ENCODE measurements at regions not wholly inside any gene's neighbourhood (a gene's known extent, or its start where the extent isn't known, plus 50 kb on each side); places are given as distances from the start of the nearest gene placed in this dataset.

DNA sequence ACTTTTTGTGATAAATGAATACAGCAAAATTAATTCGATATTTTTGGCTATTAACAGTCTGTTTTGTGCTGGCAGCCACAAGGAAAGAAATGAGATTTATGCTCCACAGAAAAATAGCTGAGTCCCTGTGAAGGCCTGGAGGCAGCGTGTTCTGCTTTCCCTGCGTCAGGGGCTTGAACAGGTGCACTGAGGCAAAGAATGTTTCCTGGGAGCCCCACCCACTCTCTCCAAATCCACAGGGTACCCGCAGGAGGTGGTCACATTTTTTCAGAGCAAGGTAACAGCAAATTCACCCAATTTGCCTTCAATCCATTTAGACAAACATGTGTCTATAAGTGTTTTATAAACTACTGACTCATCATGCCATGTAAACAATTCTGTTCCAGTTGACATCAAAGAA is 308.1 kb downstream of the TCERG1L start:
- intact Hi-C loops (cut with micrococcal nuclease) = no loop called here
- Mint-ChIP-seq H3K4me1 (ENCODE audit: low read depth) (no peaks in the 10 kb centered on the region), H3K36me3 (ENCODE audit: low read depth) (no peaks in the 10 kb centered on the region), H3K9me3 (no peaks in the 10 kb centered on the region), H3K27ac (no peak overlapping the region), H3K4me3 (no peak overlapping the region), H3K27me3 (no peaks in the 10 kb centered on the region)

DNA sequence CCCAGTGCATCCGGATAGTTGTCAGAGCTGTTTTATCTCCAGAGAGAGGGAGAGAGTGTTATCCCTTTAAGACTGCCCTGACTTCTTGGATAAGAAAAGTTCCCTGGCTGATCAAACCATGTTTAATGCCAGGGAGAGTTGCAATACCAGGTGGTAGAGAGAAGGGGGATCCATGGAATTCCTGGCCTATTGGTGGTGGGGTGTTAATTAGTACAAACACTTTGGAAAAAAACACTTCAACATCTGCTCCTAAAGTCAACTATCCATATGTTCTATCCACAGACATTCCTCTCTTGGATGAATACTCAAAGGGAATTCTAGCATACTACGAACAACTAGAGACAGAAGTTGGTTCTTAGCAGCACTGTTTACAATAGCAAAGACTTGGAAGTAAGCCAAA is 307.2 kb downstream of the TCERG1L start:
- Mint-ChIP-seq H3K27me3 (no peaks in the 10 kb centered on the region), H3K4me1 (ENCODE audit: low read depth) (no peaks in the 10 kb centered on the region), H3K27ac (no peak overlapping the region), H3K9me3 (no peaks in the 10 kb centered on the region), H3K36me3 (ENCODE audit: low read depth) (no peaks in the 10 kb centered on the region), H3K4me3 (no peak overlapping the region)
- intact Hi-C loops (cut with micrococcal nuclease) = no loop called here

DNA sequence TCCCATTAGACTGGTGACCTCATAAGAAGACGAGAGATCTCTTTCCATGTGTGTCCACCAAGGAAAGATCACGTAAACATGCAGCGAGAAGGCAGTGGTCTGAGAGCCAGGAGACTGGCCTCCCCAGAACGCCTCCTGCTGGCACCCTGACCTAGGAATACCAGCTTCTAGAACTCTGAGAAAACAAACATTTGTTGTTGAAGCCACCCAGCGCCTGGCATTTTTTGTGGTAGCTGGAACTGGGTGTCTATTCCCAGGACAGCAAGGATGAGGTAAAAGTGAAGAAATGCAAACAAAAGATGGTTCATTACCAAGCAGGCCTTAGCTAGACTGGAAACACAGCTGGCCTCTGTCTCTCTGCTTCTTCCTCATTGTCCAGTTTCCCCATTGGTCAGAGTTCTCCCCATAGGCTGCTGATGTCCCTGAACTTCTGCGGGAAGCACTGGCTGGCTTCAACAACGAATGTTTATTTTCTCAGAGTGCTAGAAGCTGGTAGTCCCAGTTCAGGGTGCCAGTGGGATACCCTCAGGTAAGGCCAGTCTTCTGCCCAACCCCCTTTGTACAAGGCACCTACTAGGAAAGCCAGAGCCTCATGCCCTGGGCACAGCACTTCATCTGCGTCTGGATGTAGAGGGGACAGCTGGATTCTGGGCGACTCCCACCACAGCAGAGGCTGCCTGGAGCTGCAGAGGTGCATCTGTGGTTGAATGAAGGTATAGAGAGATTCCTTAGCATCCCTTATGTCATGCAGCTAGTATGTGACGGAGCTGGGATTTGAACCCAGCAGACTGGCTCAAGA is 304.9 kb downstream of the TCERG1L start:
- H3K4me1 Mint-ChIP-seq (ENCODE audit: low read depth) = no peaks in the 10 kb centered on the region
- H3K9me3 Mint-ChIP-seq = no peaks in the 10 kb centered on the region
- no peak overlapping the region for H3K27ac Mint-ChIP-seq
- H3K27me3 Mint-ChIP-seq = no peaks in the 10 kb centered on the region
- H3K4me3 Mint-ChIP-seq = no peak overlapping the region
- intact Hi-C loops (cut with micrococcal nuclease) = no loop called here
- no peaks in the 10 kb centered on the region for H3K36me3 Mint-ChIP-seq (ENCODE audit: low read depth)

DNA sequence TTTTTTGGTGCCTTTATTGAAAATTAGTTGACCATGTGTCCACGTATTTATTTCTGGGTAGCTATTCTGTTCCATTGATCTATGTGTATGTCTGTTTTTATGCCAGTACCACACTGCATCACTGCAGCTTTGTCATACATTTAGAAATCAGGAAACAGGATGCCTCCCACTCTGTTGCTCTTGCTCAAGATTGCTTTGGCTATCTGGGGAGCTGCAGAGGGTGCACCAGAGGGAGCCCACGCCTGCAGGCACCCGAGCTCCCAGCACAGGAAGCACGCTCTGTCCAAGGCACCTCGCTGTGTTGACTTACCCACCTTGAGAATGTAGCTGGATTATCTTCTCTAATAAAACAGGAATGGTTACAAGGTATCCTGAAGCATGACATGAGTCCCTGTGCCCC is 301.7 kb downstream of the TCERG1L start:
- intact Hi-C loops (cut with micrococcal nuclease) = no loop called here
- H3K4me1 Mint-ChIP-seq (ENCODE audit: low read depth) = no peaks in the 10 kb centered on the region
- H3K9me3 Mint-ChIP-seq = no peaks in the 10 kb centered on the region
- no peaks in the 10 kb centered on the region for H3K36me3 Mint-ChIP-seq (ENCODE audit: low read depth)
- H3K4me3 Mint-ChIP-seq = no peak overlapping the region
- no peak overlapping the region for H3K27ac Mint-ChIP-seq
- no peaks in the 10 kb centered on the region for H3K27me3 Mint-ChIP-seq

DNA sequence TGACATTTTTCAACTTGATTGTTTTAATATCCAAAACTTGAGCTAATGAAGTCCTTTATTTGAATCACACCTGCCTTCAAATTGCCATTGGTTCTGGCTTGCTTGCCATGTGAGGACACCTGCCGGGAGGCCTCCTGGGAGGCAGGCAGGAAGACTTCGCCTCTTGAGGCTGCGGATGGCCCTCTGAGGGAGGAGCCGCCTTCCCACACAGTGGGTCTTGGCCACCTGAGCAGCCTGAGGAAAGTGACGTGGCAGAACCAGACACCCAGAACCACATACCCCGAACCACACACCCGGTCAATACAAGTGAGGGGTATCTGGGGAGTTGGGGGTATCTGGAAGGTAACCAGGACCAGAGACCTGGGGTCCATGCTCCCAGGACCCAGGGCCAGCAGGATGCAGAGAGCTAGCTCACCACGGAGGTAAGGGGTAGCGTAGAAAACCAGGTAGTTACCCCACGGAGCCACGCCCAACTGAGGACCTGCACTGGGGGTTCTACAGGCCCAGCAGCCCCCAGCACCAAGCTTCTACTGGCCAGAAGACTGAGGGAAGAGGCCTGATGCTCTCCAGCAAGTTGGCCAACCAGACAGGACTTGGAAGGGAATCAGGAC is 300.5 kb downstream of the TCERG1L start:
- no peaks in the 10 kb centered on the region for H3K27me3 Mint-ChIP-seq
- intact Hi-C loops (cut with micrococcal nuclease) = no loop called here
- H3K4me1 Mint-ChIP-seq (ENCODE audit: low read depth) = no peaks in the 10 kb centered on the region
- H3K9me3 Mint-ChIP-seq = no peaks in the 10 kb centered on the region
- H3K36me3 Mint-ChIP-seq (ENCODE audit: low read depth) = no peaks in the 10 kb centered on the region
- H3K27ac Mint-ChIP-seq = no peak overlapping the region
- H3K4me3 Mint-ChIP-seq = no peak overlapping the region

DNA sequence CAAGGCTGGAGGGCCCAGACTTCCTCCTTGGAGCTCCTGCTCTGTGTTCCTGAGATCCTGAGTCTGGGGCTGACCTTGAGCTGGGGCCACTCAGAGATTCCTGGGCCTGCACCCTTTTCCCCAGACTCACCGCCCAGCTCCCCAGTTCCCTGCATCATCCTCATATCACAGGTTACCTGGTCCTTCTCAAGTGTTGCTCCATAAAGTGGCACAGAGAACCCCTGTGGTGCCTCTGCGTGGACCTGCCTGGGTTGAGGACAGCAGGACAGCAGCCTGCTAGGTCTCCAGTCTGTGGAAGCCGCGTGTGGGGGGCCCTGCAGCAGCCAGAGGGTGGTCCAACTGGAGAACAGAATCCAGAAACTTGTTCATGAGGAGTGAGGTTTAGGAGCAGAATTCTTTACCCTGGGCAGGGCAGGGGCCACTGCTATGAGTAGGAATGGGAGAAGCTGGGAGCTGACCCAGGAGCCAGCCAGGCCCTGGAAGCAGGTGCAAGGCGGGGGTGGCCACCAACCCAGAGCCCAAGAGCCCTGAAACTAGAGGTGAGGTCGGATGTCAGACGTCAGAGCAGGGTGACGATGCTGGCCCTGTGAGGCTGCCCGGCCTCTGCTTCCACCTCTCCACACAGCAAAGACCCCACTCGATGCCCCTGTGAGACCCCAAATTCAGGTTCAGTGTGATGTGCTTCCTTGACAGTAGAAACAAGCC is 299.4 kb downstream of the TCERG1L start:
- intact Hi-C loops (cut with micrococcal nuclease) = no loop called here
- no peaks in the 10 kb centered on the region for H3K27me3 Mint-ChIP-seq

DNA sequence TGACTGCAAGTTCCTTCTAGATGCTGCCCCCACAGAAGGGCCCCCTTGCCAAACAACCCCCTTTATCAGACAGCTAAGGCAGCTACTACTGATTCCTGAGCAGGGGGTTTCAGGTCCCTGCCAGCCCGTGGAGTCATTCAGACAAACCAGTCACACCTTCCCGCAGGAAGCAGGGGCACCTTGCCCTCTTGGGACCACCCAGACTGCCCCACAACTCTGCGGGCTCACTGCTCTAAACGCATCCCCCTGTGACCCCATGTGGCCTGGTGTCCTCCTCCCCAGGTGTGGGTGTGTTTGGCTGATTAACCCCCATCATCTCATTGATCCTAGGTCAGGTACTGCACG is 298.9 kb downstream of the TCERG1L start:
- Mint-ChIP-seq H3K9me3 (no peaks in the 10 kb centered on the region), H3K27me3 (no peaks in the 10 kb centered on the region), H3K4me1 (ENCODE audit: low read depth) (no peaks in the 10 kb centered on the region), H3K27ac (no peak overlapping the region), H3K36me3 (ENCODE audit: low read depth) (no peaks in the 10 kb centered on the region), H3K4me3 (no peak overlapping the region)
- intact Hi-C loops (cut with micrococcal nuclease) = no loop called here

More for the DNA sequence above, 299.4 kb downstream of the TCERG1L start:
- Mint-ChIP-seq H3K9me3 (no peaks in the 10 kb centered on the region), H3K4me3 (no peak overlapping the region), H3K4me1 (ENCODE audit: low read depth) (no peaks in the 10 kb centered on the region), H3K36me3 (ENCODE audit: low read depth) (no peaks in the 10 kb centered on the region), H3K27ac (no peak overlapping the region)

DNA sequence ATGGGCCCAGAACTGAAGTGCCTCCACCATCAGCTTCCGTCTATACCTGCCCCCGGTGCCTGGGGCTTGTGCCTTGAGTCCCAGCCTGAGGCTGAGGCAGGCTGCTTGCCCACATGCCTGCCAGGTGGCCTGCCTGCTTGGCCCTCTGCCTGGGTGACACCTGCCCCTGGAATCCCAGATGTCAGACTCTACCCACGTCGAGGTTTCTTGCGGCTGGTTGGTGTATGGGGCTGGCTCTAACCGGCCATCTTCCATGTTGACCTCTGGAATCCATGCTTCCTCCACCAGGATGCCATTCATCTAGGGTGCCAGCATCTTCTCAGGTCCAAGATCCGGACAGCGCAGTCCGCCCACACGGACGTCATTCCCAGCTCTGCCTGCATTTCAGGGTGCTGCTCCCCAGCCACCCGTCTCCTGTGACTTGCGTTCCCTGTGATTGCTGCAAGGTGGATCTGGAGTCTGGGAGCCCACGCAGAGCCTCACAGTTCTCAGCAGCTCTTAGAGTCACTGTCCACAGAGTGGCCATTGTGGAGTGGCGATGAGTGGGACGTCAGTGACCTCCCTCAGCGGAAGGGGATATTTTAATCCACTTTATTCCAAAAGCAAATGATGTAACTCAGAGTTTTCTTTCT is 298.1 kb downstream of the TCERG1L start:
- H3K9me3 Mint-ChIP-seq = no peaks in the 10 kb centered on the region
- intact Hi-C loops (cut with micrococcal nuclease) = no loop called here
- H3K4me3 Mint-ChIP-seq = no peak overlapping the region
- no peak overlapping the region for H3K27ac Mint-ChIP-seq
- no peaks in the 10 kb centered on the region for H3K4me1 Mint-ChIP-seq (ENCODE audit: low read depth)
- H3K36me3 Mint-ChIP-seq (ENCODE audit: low read depth) = no peaks in the 10 kb centered on the region
- no peaks in the 10 kb centered on the region for H3K27me3 Mint-ChIP-seq

DNA sequence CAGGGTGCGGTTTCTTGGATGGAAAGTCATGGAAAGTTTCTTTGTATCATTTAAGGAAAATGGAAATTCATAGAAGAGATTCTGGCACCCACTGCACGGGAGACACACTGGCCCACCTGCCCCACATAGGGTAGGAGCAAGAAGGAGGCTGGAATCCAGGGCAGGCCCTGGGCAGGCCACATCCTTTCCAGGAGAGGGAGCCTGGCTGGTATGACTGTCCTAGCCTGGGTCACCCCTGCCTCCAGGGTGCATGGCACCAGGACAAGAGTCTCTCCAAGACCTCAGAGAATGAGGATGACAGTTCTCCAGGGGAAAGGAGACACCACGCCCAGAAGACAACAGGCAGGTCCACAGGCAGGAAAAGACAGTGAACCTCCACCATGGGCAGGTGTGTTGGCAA is 297.2 kb downstream of the TCERG1L start:
- H3K27me3 Mint-ChIP-seq = no peaks in the 10 kb centered on the region
- no peak overlapping the region for H3K27ac Mint-ChIP-seq
- intact Hi-C loops (cut with micrococcal nuclease) = no loop called here
- H3K4me1 Mint-ChIP-seq (ENCODE audit: low read depth) = no peaks in the 10 kb centered on the region
- no peaks in the 10 kb centered on the region for H3K9me3 Mint-ChIP-seq
- H3K36me3 Mint-ChIP-seq (ENCODE audit: low read depth) = no peaks in the 10 kb centered on the region
- no peak overlapping the region for H3K4me3 Mint-ChIP-seq

DNA sequence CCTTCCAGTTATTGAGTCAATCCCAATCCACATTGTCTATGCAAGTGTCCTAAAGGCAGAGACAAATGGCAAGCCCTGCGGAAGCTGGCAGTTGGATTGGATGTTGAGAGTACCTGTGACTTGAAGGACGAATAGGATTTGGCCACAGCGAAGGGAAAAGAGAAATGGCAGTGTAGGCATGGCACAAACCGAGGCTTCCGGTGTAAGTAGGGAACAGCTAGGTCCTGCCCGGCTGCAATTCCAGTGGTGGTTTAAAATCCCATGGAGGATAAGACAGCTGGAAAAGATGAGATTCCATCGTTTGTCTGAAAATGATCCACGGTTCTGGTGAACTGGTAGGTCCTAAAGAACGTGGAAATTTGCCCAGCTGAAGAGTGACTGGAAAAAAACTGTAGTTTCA is 296.2 kb downstream of the TCERG1L start:
- H3K4me1 Mint-ChIP-seq (ENCODE audit: low read depth) = no peaks in the 10 kb centered on the region

DNA sequence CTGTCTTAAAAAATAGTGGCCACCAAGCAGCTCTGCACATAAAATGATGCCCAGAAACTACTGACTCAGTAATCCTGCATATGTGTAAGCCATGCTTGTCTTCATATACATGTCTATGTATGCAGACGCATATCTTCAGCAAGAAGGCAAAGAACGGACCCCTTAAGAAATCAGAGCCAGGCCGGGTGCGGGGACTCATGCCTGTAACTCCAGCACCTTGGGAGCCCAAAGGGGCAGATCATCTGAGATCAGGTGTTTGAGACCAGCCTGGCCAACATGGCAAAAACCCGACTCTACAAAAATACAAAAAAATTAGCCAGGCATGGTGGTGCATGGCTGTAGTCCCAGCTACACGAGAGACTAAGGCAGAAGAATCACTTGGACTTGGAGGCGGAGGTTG is 295.0 kb downstream of the TCERG1L start:
- Mint-ChIP-seq H3K27ac (no peak overlapping the region), H3K27me3 (no peaks in the 10 kb centered on the region), H3K4me1 (ENCODE audit: low read depth) (no peaks in the 10 kb centered on the region)

More for the DNA sequence above, 296.2 kb downstream of the TCERG1L start:
- H3K36me3 Mint-ChIP-seq (ENCODE audit: low read depth) = no peaks in the 10 kb centered on the region
- no peak overlapping the region for H3K27ac Mint-ChIP-seq
- intact Hi-C loops (cut with micrococcal nuclease) = no loop called here
- no peak overlapping the region for H3K4me3 Mint-ChIP-seq
- no peaks in the 10 kb centered on the region for H3K27me3 Mint-ChIP-seq
- H3K9me3 Mint-ChIP-seq = no peaks in the 10 kb centered on the region

DNA sequence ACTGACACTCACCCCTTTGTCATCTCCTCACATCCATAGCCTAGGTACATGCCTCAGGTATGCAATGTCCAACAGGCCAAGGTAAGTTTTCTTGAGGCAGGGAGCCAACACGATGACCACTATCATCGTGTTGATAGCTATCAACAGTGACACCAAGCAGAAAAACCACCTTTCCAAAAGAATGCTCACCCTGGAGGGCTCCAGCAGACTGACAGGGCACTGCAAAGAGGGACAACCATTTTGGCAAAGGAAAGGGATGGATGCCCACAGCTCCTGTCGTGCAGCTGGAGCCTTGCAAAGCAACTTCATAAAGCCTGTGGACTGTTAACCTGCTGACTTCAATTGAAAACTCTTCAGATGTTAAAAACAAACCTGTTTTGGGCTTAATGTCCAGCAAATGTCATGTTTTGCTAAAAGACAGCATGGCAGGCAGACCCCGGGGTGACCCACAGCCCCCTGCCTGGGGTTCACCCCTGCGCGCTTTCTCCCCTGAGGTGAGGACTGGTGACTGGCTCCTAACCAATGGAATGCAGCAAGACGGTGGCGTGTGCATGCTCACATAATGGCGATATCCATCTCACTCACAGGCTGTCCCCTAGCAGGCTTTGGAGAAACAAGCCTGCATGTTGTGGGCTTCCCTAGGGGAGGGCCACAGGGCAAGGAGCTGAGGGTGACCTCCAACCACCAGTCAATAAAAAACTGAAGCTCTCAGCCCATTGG is 293.8 kb downstream of the TCERG1L start:
- intact Hi-C loops (cut with micrococcal nuclease) = no loop called here
- Mint-ChIP-seq H3K9me3 (no peaks in the 10 kb centered on the region), H3K27me3 (no peaks in the 10 kb centered on the region), H3K4me3 (no peak overlapping the region), H3K27ac (no peak overlapping the region), H3K4me1 (ENCODE audit: low read depth) (no peaks in the 10 kb centered on the region), H3K36me3 (ENCODE audit: low read depth) (no peaks in the 10 kb centered on the region)

More for the DNA sequence above, 295.0 kb downstream of the TCERG1L start:
- Mint-ChIP-seq H3K36me3 (ENCODE audit: low read depth) (no peaks in the 10 kb centered on the region), H3K4me3 (no peak overlapping the region), H3K9me3 (no peaks in the 10 kb centered on the region)
- intact Hi-C loops (cut with micrococcal nuclease) = no loop called here

DNA sequence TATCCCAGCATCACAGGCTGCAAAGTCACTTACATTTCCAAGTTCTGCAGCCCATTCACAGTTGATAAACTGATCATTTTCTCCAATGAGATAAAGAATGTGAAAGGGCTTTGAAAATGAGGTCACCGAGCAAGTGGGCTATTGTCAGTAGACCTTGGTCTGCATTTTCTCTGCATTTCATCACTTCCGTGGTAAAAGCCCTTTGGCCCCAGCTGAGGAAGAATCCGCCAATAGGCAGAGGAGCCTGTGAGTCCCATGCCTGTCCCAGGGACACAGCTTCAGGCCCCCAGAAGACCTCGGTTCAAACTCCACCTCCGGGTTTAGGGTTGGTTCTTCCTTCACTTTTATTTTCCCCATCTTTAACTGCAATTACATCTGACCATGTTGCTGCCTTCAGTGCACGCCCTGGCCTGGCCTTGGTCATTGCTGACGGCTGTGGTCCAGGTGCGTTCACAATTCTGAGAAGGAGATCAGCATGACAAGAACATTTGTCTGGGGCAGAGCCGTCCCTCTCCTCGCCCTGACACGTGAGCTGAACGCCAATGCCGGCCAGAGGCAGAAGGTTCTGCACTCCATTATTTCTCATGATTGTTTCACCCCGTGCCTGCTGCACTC is 292.5 kb downstream of the TCERG1L start:
- intact Hi-C loops (cut with micrococcal nuclease) = no loop called here
- Mint-ChIP-seq H3K4me1 (ENCODE audit: low read depth) (no peaks in the 10 kb centered on the region), H3K4me3 (no peak overlapping the region), H3K9me3 (no peaks in the 10 kb centered on the region), H3K27ac (no peak overlapping the region), H3K36me3 (ENCODE audit: low read depth) (no peaks in the 10 kb centered on the region), H3K27me3 (no peaks in the 10 kb centered on the region)

All from dendritic cell treated with granulocyte-macrophage colony-stimulating factor and Interleukin-4, amounts not matched to agents 40 ng/mL and 50 ng/mL, for 4 days (primary cell).